Suppressor macrophage treated with lipopolysaccharide for 1 hour (primary cell): ENCODE measurements at regions not wholly inside any gene's neighbourhood (a gene's known extent, or its start where the extent isn't known, plus 50 kb on each side); places are given as distances from the start of the nearest gene placed in this dataset.
"Not testable (repeated sequence)": the region's sequence is repeated elsewhere in the genome, so short reads cannot be mapped to it uniquely, and the experiment has no call there.

Source experiments
- DNase-seq, 3 donors: peaks; one replicate each; pipeline ENCODE4 v3.0.0-alpha.2; 2020 to 2022

GRCh38 chrX:14347523-14347922, 181.8 kb upstream of the GLRA2 start:
- no peak for DNase-seq

GRCh38 chrX:14344172-14344940, 185.0 kb upstream of the GLRA2 start:
- no peak for DNase-seq

GRCh38 chrX:14309431-14309830, 219.9 kb upstream of the GLRA2 start:
- no peak for DNase-seq

- DNase-seq = not testable (repeated sequence)
These were observed 220.4 kb upstream of the GLRA2 start for GRCh38 chrX:14308976-14309375.

GRCh38 chrX:14303891-14304290, 225.4 kb upstream of the GLRA2 start:
- DNase-seq = no peak

GRCh38 chrX:14302561-14302960, 226.8 kb upstream of the GLRA2 start:
- DNase-seq = not testable (repeated sequence)

GRCh38 chrX:14300376-14300775, 229.0 kb upstream of the GLRA2 start:
- DNase-seq = no peak

- DNase-seq = no peak
These were observed 233.9 kb upstream of the GLRA2 start for GRCh38 chrX:14295426-14295825.

- no peak for DNase-seq
These were observed 237.5 kb upstream of the GLRA2 start for GRCh38 chrX:14291666-14292500.

GRCh38 chrX:14290335-14290734, 239.0 kb upstream of the GLRA2 start:
- DNase-seq = no peak

GRCh38 chrX:14274691-14275090, 245.0 kb upstream of the GEMIN8 start:
- DNase-seq = no peak

GRCh38 chrX:14267216-14267615, 237.5 kb upstream of the GEMIN8 start:
- DNase-seq = no peak

GRCh38 chrX:14266705-14267104, 237.0 kb upstream of the GEMIN8 start:
- DNase-seq = no peak

GRCh38 chrX:14243823-14244222, 214.1 kb upstream of the GEMIN8 start:
- no peak for DNase-seq

GRCh38 chrX:14235004-14235403, 205.3 kb upstream of the GEMIN8 start:
- no peak for DNase-seq

- DNase-seq = no peak
These were observed 203.0 kb upstream of the GEMIN8 start for GRCh38 chrX:14232688-14233087.

- DNase-seq = no peak
These were observed 198.9 kb upstream of the GEMIN8 start for GRCh38 chrX:14228611-14229010.

GRCh38 chrX:14220386-14220944, 190.8 kb upstream of the GEMIN8 start:
- no peak for DNase-seq

- DNase-seq = no peak
These were observed 179.3 kb upstream of the GEMIN8 start for GRCh38 chrX:14209034-14209433.

GRCh38 chrX:14194711-14195110, 165.0 kb upstream of the GEMIN8 start:
- no peak for DNase-seq

GRCh38 chrX:14193547-14193946, 163.9 kb upstream of the GEMIN8 start:
- no peak for DNase-seq

- no peak for DNase-seq
These were observed 144.2 kb upstream of the GEMIN8 start for GRCh38 chrX:14173873-14174272.

- DNase-seq = no peak
These were observed 135.1 kb upstream of the GEMIN8 start for GRCh38 chrX:14164828-14165227.

- no peak for DNase-seq
These were observed 95.8 kb upstream of the GEMIN8 start for GRCh38 chrX:14125462-14125861.
